Gastrocnemius medialis (tissue), 4 donors: ENCODE measurements at regions not wholly inside any gene's neighbourhood (a gene's known extent, or its start where the extent isn't known, plus 50 kb on each side); places are given as distances from the start of the nearest gene placed in this dataset.

Source experiments
- CTCF ChIP-seq, 5 experiments: fragments of 450-650 bp in 3 of 5; fragments of 200-600 bp in 2 of 5; sonication (generic) in 2 of 5; IDR thresholded peaks in 4 of 5; conservative IDR thresholded peaks in 1 of 5; 1 replicate in 4 of 5; 2 replicates in 1 of 5; pipeline ENCODE4 v1.5.1; 2016 to 2019; ENCODE audit warnings: antibody characterized with exemption in 5 of 5, mild to moderate bottlenecking in 3 of 5, moderate library complexity in 3 of 5
- POLR2A ChIP-seq, 2 donors: fragments of 450-650 bp; IDR thresholded peaks; one replicate each; pipeline ENCODE4 v1.6.1; 2017; ENCODE audit warnings: antibody characterized with exemption in 2 of 2, mild to moderate bottlenecking in 2 of 2, moderate library complexity in 2 of 2

- no peak for TF ChIP-seq POLR2A (IDR thresholded peaks at IDR 0.05)
- TF ChIP-seq CTCF (IDR thresholded peaks at IDR 0.05 in 4 of 5, conservative IDR thresholded peaks at IDR 0.05 in 1 of 5): no peak
These were observed 134.8 kb upstream of the GDF10 start for GRCh38 chr10:47165168-47165710.
